ENCODE measurements at regions not wholly inside any gene's neighbourhood (a gene's known extent, or its start where the extent isn't known, plus 50 kb on each side); places are given as distances from the start of the nearest gene placed in this dataset.

DNA sequence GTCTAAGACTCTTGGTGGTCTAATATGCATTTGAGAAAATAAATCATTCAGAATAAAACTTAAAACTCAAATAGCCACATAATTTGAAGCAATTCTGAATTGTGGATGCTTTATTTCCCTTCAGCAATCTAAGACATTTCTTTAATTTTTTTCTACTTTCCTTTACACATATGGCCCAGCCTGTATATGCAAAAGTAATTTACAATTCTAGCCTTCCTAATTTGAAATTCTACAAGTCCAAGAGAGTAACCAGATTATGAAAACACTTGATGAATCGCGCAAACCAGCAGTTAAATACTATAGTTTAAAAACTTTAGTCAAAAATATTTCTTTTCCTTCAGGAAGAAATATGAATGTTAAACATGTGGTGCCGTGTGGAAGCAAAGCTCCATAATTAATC, 1014.2 kb downstream of the TUSC7 start:
- H4K20me1 ChIP-seq (ENCODE audit: insufficient read depth) = no peaks in the 10 kb centered on the region
- no peak overlapping the region for H3K27ac ChIP-seq
- no peak overlapping the region for H3K4me3 ChIP-seq (IDR thresholded peaks at IDR 0.05; ENCODE audit: insufficient read depth, low read depth, low read length)
- H3K9ac ChIP-seq = no peak overlapping the region
- H3K36me3 ChIP-seq (ENCODE audit: insufficient read depth) = no peaks in the 10 kb centered on the region
- H3K27me3 ChIP-seq (ENCODE audit: insufficient read depth, low read depth) = no peaks in the 10 kb centered on the region
- TF ChIP-seq CTCF (conservative IDR thresholded peaks at IDR 0.05; ENCODE audit: low read depth, low read length) = no peak
- H2AFZ ChIP-seq (ENCODE audit: low read depth) = no peak overlapping the region
- H3K79me2 ChIP-seq (ENCODE audit: insufficient read depth, low read depth) = no peaks in the 10 kb centered on the region
- no peak overlapping the region for H3K4me2 ChIP-seq
- H3K4me1 ChIP-seq (ENCODE audit: low read depth, poor library complexity, severe bottlenecking) = no peaks in the 10 kb centered on the region

DNA sequence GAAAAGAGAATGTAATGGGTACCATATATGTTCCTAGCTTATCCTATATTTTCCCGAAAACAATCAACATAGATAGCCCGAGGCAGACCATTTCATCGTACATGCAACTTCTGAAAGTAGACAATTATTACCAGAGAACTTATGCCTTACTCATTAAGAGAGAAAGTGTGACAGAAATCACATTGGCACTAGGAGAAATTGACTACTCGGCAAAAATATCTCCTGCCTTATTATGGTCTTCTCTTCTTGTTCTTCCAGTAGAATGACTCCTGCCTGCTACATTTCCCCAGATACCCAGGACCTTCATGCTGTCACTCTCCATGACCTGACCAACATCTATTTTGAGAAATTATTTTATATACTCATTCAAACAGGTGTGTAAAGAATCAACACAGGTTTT, 1015.7 kb downstream of the TUSC7 start:
- Histone ChIP-seq H3K4me1 (ENCODE audit: low read depth, poor library complexity, severe bottlenecking) (no peaks in the 10 kb centered on the region), H3K27ac (no peak overlapping the region), H3K27me3 (ENCODE audit: insufficient read depth, low read depth) (no peaks in the 10 kb centered on the region), H3K4me3 (IDR thresholded peaks at IDR 0.05; ENCODE audit: insufficient read depth, low read depth, low read length) (no peak overlapping the region), H4K20me1 (ENCODE audit: insufficient read depth) (no peaks in the 10 kb centered on the region), H3K9ac (no peak overlapping the region), H3K79me2 (ENCODE audit: insufficient read depth, low read depth) (no peaks in the 10 kb centered on the region), H3K4me2 (no peak overlapping the region), H3K36me3 (ENCODE audit: insufficient read depth) (no peaks in the 10 kb centered on the region), H2AFZ (ENCODE audit: low read depth) (no peak overlapping the region)
- no peak for TF ChIP-seq CTCF (conservative IDR thresholded peaks at IDR 0.05; ENCODE audit: low read depth, low read length)

GRCh38 chr3:117726776-117727175, 1017.2 kb downstream of the TUSC7 start:
- H3K36me3 ChIP-seq (ENCODE audit: insufficient read depth) = no peaks in the 10 kb centered on the region
- H3K4me3 ChIP-seq (IDR thresholded peaks at IDR 0.05; ENCODE audit: insufficient read depth, low read depth, low read length) = no peak overlapping the region
- no peak overlapping the region for H3K4me2 ChIP-seq
- H3K9ac ChIP-seq = no peak overlapping the region
- H4K20me1 ChIP-seq (ENCODE audit: insufficient read depth) = no peaks in the 10 kb centered on the region
- no peak overlapping the region for H2AFZ ChIP-seq (ENCODE audit: low read depth)
- no peak overlapping the region for H3K27ac ChIP-seq
- no peaks in the 10 kb centered on the region for H3K27me3 ChIP-seq (ENCODE audit: insufficient read depth, low read depth)
- H3K79me2 ChIP-seq (ENCODE audit: insufficient read depth, low read depth) = no peaks in the 10 kb centered on the region
- TF ChIP-seq CTCF (conservative IDR thresholded peaks at IDR 0.05; ENCODE audit: low read depth, low read length) = no peak
- no peaks in the 10 kb centered on the region for H3K4me1 ChIP-seq (ENCODE audit: low read depth, poor library complexity, severe bottlenecking)

GRCh38 chr3:117728226-117728625, 1018.6 kb downstream of the TUSC7 start:
- no peak overlapping the region for H3K27ac ChIP-seq
- H3K4me1 ChIP-seq (ENCODE audit: low read depth, poor library complexity, severe bottlenecking) = no peaks in the 10 kb centered on the region
- no peak overlapping the region for H3K4me3 ChIP-seq (IDR thresholded peaks at IDR 0.05; ENCODE audit: insufficient read depth, low read depth, low read length)
- no peaks in the 10 kb centered on the region for H4K20me1 ChIP-seq (ENCODE audit: insufficient read depth)
- no peak for TF ChIP-seq CTCF (conservative IDR thresholded peaks at IDR 0.05; ENCODE audit: low read depth, low read length)
- H3K27me3 ChIP-seq (ENCODE audit: insufficient read depth, low read depth) = no peaks in the 10 kb centered on the region
- no peak overlapping the region for H2AFZ ChIP-seq (ENCODE audit: low read depth)
- no peak overlapping the region for H3K9ac ChIP-seq
- H3K36me3 ChIP-seq (ENCODE audit: insufficient read depth) = no peaks in the 10 kb centered on the region
- no peaks in the 10 kb centered on the region for H3K79me2 ChIP-seq (ENCODE audit: insufficient read depth, low read depth)
- H3K4me2 ChIP-seq = no peak overlapping the region

DNA sequence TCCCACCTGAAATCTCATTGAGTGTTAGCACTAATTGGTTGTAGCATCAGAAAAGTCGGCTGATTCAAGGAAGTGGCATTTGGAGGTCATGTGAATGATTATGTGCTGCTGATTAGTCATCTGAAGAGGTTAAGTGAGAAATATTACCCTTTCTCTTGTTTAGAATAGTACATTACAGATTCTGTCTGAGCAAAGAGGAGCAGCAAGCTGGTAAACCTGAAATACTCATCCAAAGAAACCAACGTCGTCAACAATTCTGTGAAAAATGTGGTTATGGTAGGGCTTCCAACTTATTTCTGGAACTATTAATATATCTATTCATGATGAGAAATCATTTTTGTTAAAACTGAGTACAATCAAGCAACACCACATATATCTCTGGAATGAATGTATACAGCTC, 1024.9 kb downstream of the TUSC7 start:
- no peak overlapping the region for H2AFZ ChIP-seq (ENCODE audit: low read depth)
- TF ChIP-seq CTCF (conservative IDR thresholded peaks at IDR 0.05; ENCODE audit: low read depth, low read length) = no peak
- no peaks in the 10 kb centered on the region for H3K27me3 ChIP-seq (ENCODE audit: insufficient read depth, low read depth)
- no peaks in the 10 kb centered on the region for H3K4me1 ChIP-seq (ENCODE audit: low read depth, poor library complexity, severe bottlenecking)
- no peaks in the 10 kb centered on the region for H4K20me1 ChIP-seq (ENCODE audit: insufficient read depth)
- no peak overlapping the region for H3K4me2 ChIP-seq
- no peaks in the 10 kb centered on the region for H3K79me2 ChIP-seq (ENCODE audit: insufficient read depth, low read depth)
- no peaks in the 10 kb centered on the region for H3K36me3 ChIP-seq (ENCODE audit: insufficient read depth)
- no peak overlapping the region for H3K27ac ChIP-seq
- no peak overlapping the region for H3K4me3 ChIP-seq (IDR thresholded peaks at IDR 0.05; ENCODE audit: insufficient read depth, low read depth, low read length)
- no peak overlapping the region for H3K9ac ChIP-seq

Measured in KMS-11 (cell line).